WTC11 (cell line): ENCODE measurements at regions not wholly inside any gene's neighbourhood (a gene's known extent, or its start where the extent isn't known, plus 50 kb on each side); places are given as distances from the start of the nearest gene placed in this dataset.

Source experiments
- ATAC-seq: fragments of 200-7000 bp; cut with Tn5 transposase; 2 replicates; pipeline ENCODE4 v1.10.0; 2021; ENCODE audit warnings: mild to moderate bottlenecking, moderate library complexity
- CTCF ChIA-PET: fragments of 300-600 bp; sonication (Branson Sonifier 250); formaldehyde crosslinking; loops from one replicate; lab custom pipeline; 2021; ENCODE audit warnings: antibody characterized with exemption; lab: Charles Lee
- POLR2A ChIA-PET: fragments of 350-600 bp; sonication (Branson Sonifier 250); formaldehyde crosslinking; loops from one replicate; lab custom pipeline; 2021; ENCODE audit warnings: antibody characterized with exemption; lab: Charles Lee
- DNase-seq: peaks from one replicate; pipeline ENCODE4 v3.0.0; 2021; ENCODE audit warnings: low spot score
- H3K27ac Mint-ChIP-seq: 2 replicates; pipeline ENCODE4 v1.8.0; 2021; ENCODE audit warnings: mixed read lengths
- H3K27me3 Mint-ChIP-seq: 2 replicates; pipeline ENCODE4 v1.8.0; 2021; ENCODE audit warnings: low read depth, mild to moderate bottlenecking, moderate library complexity, mixed read lengths
- H3K36me3 Mint-ChIP-seq: 2 replicates; pipeline ENCODE4 v1.8.0; 2021; ENCODE audit warnings: mixed read lengths
- H3K4me1 Mint-ChIP-seq: 2 replicates; pipeline ENCODE4 v1.8.0; 2022; ENCODE audit warnings: mixed read lengths
- H3K4me3 Mint-ChIP-seq: 2 replicates; pipeline ENCODE4 v1.8.0; 2021; ENCODE audit warnings: mild to moderate bottlenecking, moderate library complexity, mixed read lengths
- H3K9me3 Mint-ChIP-seq: 2 replicates; pipeline ENCODE4 v1.8.0; 2021; ENCODE audit warnings: mixed read lengths
- ETV6 ChIP-seq: sonication (generic); formaldehyde crosslinking; IDR thresholded peaks from 2 replicates; pipeline ENCODE4 v1.8.1; 2022; ENCODE audit warnings: mild to moderate bottlenecking, missing genetic modification reagents
- FOXJ3 ChIP-seq: sonication (generic); formaldehyde crosslinking; IDR thresholded peaks from 2 replicates; pipeline ENCODE4 v1.9.0; 2021; ENCODE audit warnings: missing genetic modification reagents, mild to moderate bottlenecking, borderline replicate concordance
- KAT7 ChIP-seq: sonication (generic); formaldehyde crosslinking; IDR thresholded peaks from 2 replicates; pipeline ENCODE4 v1.8.1; 2023; ENCODE audit warnings: missing genetic modification reagents, mild to moderate bottlenecking, borderline replicate concordance
- NFYB ChIP-seq: sonication (generic); formaldehyde crosslinking; conservative IDR thresholded peaks from 2 replicates; pipeline ENCODE4 v1.8.0; 2022; ENCODE audit warnings: low read depth, missing genetic modification reagents
- OVOL2 ChIP-seq: fragments of 250-450 bp; sonication (Bioruptor Pico); IDR thresholded peaks from 2 replicates; pipeline ENCODE4 v1.9.0; 2021; ENCODE audit warnings: mild to moderate bottlenecking, borderline replicate concordance
- SOX15 ChIP-seq: fragments of 250-450 bp; sonication (Bioruptor Pico); IDR thresholded peaks from 2 replicates; pipeline ENCODE4 v1.9.0; 2021; ENCODE audit warnings: mild to moderate bottlenecking
- ZNF121 ChIP-seq: sonication (generic); formaldehyde crosslinking; IDR thresholded peaks from 2 replicates; pipeline ENCODE4 v1.8.0; 2023; ENCODE audit warnings: missing genetic modification reagents
- ZNF232 ChIP-seq: sonication (generic); formaldehyde crosslinking; IDR thresholded peaks from 2 replicates; pipeline ENCODE4 v1.8.0; 2022; ENCODE audit warnings: mild to moderate bottlenecking, missing genetic modification reagents
- ZNF396 ChIP-seq: fragments of 250-450 bp; sonication (Bioruptor Pico); IDR thresholded peaks from 2 replicates; pipeline ENCODE4 v1.8.0; 2021; ENCODE audit warnings: mild to moderate bottlenecking, moderate library complexity, borderline replicate concordance
- ZNF423 ChIP-seq: fragments of 250-450 bp; sonication (Bioruptor Pico); IDR thresholded peaks from 2 replicates; pipeline ENCODE4 v2.1.2; 2022; ENCODE audit warnings: mild to moderate bottlenecking, moderate library complexity
- ZNF671 ChIP-seq: fragments of 250-450 bp; sonication (Bioruptor Pico); IDR thresholded peaks from 2 replicates; pipeline ENCODE4 v1.8.0; 2021; ENCODE audit warnings: mild to moderate bottlenecking
- TF ChIP-seq, protein P1 (sequence below): sonication (generic); formaldehyde crosslinking; IDR thresholded peaks from 2 replicates; pipeline ENCODE4 v1.8.0; 2023; ENCODE audit warnings: missing genetic modification reagents, mild to moderate bottlenecking, borderline replicate concordance
- TF ChIP-seq, protein P2 (sequence below): fragments of 250-450 bp; sonication (Bioruptor Pico); IDR thresholded peaks from 2 replicates; pipeline ENCODE4 v1.9.0; 2021; ENCODE audit warnings: moderate library complexity, mild to moderate bottlenecking, inconsistent platforms, borderline replicate concordance
- TF ChIP-seq, protein P3 (sequence below): sonication (generic); formaldehyde crosslinking; IDR thresholded peaks from 2 replicates; pipeline ENCODE4 v1.8.1; 2022; ENCODE audit warnings: missing genetic modification reagents, borderline replicate concordance
- TF ChIP-seq, protein P4 (sequence below): fragments of 250-450 bp; sonication (Bioruptor Pico); IDR thresholded peaks from 2 replicates; pipeline ENCODE4 v1.9.0; 2021; ENCODE audit warnings: mild to moderate bottlenecking

DNA sequence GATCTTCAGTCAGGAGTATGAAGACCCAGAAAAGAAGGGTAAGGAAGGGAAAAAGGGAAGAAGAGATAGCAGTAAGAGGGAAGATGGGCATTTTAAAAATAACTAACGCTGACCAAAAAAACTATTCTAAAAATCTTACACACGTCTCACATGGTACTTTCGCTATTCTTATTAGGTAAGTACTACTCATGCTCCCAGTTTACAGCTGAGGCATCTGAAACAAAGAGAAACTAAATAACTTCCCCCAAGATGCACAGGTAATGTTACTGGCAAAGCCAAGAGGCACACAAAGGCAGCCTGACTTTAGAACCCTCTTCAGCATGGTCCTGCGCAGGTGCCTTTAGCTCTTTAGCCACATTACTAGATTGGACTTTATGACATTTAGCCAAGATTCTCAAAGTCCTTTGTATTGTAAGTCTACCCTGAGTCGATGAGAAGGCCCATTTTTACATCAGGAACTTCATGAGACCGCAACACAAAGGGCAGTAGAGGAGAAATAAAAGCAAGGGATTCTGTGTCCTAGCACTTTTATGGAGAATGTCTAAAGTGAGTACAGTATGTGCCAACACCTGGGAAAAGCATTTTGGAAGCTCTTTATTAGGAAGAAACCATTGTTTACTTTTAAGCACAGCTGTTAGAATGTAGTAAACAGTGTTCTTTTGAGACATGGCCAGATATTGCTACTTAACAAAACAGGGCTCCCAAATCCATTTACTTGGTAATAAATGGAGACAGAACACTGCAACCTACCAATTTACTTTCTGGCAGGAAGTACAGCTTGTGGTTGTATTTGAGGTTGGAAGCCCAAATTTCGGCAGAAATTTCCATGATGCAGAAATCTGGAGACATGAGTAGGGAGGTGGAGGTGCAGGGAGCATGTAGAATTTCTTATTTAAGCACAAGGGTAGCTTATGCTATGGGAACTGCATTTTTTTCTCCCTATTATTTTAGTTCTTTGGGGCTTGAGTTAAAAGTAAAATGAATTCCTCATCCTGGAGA is 250.7 kb downstream of the KCTD12 start:
- no peak for ATAC-seq
- CTCF ChIA-PET: no interaction called here
- no peaks in the 10 kb centered on the region for H3K9me3 Mint-ChIP-seq
- H3K27ac Mint-ChIP-seq: no peak overlapping the region
- H3K36me3 Mint-ChIP-seq: no peaks in the 10 kb centered on the region
- H3K4me1 Mint-ChIP-seq: peaks cover 13% of the 10 kb centered on the region
- H3K27me3 Mint-ChIP-seq: no peaks in the 10 kb centered on the region
- no peak for DNase-seq
- no peak for TF ChIP-seq KAT7
- no peak for TF ChIP-seq ETV6
- POLR2A ChIA-PET: interaction anchor here (0.5 to 0.6 kb wide), 2 partner anchors 23 to 355 kb away, joined by 3 to 5 read pairs; no protein-coding TSS in a partner anchor
- H3K4me3 Mint-ChIP-seq: no peak overlapping the region

DNA sequence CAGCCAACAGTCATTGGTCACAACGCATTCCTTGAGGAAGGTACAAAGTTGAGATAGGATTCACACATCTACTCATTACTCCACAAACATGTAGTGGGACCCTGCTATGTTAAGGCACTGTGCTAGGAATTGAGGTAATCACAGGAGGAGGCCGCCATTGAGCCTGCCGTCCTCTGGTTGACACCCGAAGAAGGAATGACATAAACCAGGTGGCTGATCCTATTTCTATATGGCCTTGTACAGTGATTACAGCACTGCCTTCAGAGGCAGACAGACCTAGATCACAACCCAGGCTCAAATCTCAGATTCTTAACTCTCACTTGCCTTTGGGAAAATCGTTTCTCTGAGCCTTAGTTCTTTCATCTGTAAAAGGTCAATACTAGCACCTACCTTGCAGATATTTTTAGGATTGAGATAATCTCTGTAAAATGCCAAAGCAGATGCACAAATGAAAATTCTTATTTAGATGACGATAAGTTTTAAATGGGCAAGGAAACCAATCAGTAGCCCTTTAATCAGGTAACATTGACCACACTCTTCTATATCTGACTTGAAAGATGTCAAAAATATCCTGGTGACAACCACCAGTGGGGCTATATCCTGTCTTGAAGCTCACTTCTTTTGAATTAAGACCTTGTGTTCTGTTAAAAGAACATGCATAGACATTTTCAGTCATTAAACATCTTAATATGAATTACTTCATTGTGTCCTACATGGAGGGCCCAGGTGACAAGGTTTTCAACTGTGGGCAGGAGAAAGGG is 251.6 kb downstream of the KCTD12 start:
- ATAC-seq: no peak
- no peak for DNase-seq
- H3K9me3 Mint-ChIP-seq: no peaks in the 10 kb centered on the region
- no peak overlapping the region for H3K27ac Mint-ChIP-seq
- H3K27me3 Mint-ChIP-seq: no peaks in the 10 kb centered on the region
- ChIA-PET CTCF (no interaction called here), POLR2A (no interaction called here)
- H3K4me1 Mint-ChIP-seq: peaks cover 13% of the 10 kb centered on the region
- H3K36me3 Mint-ChIP-seq: no peaks in the 10 kb centered on the region
- no peak overlapping the region for H3K4me3 Mint-ChIP-seq
- TF ChIP-seq, protein P1, sequence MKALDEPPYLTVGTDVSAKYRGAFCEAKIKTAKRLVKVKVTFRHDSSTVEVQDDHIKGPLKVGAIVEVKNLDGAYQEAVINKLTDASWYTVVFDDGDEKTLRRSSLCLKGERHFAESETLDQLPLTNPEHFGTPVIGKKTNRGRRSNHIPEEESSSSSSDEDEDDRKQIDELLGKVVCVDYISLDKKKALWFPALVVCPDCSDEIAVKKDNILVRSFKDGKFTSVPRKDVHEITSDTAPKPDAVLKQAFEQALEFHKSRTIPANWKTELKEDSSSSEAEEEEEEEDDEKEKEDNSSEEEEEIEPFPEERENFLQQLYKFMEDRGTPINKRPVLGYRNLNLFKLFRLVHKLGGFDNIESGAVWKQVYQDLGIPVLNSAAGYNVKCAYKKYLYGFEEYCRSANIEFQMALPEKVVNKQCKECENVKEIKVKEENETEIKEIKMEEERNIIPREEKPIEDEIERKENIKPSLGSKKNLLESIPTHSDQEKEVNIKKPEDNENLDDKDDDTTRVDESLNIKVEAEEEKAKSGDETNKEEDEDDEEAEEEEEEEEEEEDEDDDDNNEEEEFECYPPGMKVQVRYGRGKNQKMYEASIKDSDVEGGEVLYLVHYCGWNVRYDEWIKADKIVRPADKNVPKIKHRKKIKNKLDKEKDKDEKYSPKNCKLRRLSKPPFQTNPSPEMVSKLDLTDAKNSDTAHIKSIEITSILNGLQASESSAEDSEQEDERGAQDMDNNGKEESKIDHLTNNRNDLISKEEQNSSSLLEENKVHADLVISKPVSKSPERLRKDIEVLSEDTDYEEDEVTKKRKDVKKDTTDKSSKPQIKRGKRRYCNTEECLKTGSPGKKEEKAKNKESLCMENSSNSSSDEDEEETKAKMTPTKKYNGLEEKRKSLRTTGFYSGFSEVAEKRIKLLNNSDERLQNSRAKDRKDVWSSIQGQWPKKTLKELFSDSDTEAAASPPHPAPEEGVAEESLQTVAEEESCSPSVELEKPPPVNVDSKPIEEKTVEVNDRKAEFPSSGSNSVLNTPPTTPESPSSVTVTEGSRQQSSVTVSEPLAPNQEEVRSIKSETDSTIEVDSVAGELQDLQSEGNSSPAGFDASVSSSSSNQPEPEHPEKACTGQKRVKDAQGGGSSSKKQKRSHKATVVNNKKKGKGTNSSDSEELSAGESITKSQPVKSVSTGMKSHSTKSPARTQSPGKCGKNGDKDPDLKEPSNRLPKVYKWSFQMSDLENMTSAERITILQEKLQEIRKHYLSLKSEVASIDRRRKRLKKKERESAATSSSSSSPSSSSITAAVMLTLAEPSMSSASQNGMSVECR (CRISPR knock-in tag): no peak
- TF ChIP-seq NFYB (CRISPR knock-in tag): no peak
- no peak for TF ChIP-seq ZNF671 (CRISPR knock-in tag)
- TF ChIP-seq SOX15 (CRISPR knock-in tag): no peak
- TF ChIP-seq ZNF423: no peak
- TF ChIP-seq ZNF396 (CRISPR knock-in tag): no peak
- TF ChIP-seq, protein P2, sequence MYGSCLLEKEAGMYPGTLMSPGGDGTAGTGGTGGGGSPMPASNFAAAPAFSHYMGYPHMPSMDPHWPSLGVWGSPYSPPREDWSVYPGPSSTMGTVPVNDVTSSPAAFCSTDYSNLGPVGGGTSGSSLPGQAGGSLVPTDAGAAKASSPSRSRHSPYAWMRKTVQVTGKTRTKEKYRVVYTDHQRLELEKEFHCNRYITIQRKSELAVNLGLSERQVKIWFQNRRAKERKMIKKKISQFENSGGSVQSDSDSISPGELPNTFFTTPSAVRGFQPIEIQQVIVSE (CRISPR knock-in tag): no peak

DNA sequence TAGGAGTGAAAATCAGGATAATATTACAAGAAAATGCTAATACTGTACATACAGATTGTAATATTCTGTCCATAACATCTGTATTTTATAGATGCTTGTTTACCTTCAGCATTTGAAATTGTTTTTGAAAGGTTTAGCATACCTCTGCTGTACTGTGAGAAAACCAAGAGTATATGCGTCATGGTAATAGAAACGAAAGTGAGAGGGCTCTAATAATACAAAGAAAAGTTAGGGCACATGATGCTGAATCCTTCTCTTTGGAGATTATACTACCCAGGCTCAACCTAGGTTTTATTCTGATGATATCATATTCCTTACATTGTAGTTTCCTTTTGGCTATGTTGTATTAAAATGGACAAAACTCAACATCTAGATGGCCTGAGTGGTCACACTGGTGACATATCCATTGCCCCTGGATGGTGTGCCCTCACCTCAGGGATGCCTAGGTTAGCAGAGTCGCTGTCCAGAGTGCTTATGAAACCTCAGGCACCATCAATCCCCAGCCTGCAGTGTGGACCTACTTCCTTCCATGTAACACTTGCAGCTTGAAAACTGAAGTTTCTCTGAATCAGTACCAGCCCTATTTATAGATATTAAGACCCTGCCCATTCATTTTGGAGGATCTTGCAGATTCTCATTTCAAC is 253.7 kb downstream of the KCTD12 start:
- ChIA-PET POLR2A (no interaction called here), CTCF (no interaction called here)
- DNase-seq (peak; percentile 15), ATAC-seq (peak; percentile 89)
- Mint-ChIP-seq H3K27me3 (no peaks in the 10 kb centered on the region), H3K9me3 (peaks cover 13% of the 10 kb centered on the region), H3K36me3 (peaks cover 9% of the 10 kb centered on the region), H3K27ac (no peak overlapping the region), H3K4me1 (peaks cover 13% of the 10 kb centered on the region), H3K4me3 (no peak overlapping the region)
- TF ChIP-seq ZNF121 (CRISPR knock-in tag): no peak
- TF ChIP-seq ZNF232 (CRISPR knock-in tag): no peak
- no peak for TF ChIP-seq OVOL2
- TF ChIP-seq, protein P3, sequence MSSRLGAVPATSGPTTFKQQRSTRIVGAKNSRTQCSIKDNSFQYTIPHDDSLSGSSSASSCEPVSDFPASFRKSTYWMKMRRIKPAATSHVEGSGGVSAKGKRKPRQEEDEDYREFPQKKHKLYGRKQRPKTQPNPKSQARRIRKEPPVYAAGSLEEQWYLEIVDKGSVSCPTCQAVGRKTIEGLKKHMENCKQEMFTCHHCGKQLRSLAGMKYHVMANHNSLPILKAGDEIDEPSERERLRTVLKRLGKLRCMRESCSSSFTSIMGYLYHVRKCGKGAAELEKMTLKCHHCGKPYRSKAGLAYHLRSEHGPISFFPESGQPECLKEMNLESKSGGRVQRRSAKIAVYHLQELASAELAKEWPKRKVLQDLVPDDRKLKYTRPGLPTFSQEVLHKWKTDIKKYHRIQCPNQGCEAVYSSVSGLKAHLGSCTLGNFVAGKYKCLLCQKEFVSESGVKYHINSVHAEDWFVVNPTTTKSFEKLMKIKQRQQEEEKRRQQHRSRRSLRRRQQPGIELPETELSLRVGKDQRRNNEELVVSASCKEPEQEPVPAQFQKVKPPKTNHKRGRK (CRISPR knock-in tag): no peak
- TF ChIP-seq ZNF671 (CRISPR knock-in tag): no peak
- no peak for TF ChIP-seq FOXJ3 (CRISPR knock-in tag)
- TF ChIP-seq, protein P4, sequence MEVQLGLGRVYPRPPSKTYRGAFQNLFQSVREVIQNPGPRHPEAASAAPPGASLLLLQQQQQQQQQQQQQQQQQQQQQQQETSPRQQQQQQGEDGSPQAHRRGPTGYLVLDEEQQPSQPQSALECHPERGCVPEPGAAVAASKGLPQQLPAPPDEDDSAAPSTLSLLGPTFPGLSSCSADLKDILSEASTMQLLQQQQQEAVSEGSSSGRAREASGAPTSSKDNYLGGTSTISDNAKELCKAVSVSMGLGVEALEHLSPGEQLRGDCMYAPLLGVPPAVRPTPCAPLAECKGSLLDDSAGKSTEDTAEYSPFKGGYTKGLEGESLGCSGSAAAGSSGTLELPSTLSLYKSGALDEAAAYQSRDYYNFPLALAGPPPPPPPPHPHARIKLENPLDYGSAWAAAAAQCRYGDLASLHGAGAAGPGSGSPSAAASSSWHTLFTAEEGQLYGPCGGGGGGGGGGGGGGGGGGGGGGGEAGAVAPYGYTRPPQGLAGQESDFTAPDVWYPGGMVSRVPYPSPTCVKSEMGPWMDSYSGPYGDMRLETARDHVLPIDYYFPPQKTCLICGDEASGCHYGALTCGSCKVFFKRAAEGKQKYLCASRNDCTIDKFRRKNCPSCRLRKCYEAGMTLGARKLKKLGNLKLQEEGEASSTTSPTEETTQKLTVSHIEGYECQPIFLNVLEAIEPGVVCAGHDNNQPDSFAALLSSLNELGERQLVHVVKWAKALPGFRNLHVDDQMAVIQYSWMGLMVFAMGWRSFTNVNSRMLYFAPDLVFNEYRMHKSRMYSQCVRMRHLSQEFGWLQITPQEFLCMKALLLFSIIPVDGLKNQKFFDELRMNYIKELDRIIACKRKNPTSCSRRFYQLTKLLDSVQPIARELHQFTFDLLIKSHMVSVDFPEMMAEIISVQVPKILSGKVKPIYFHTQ: no peak
